8988T (cell line): ENCODE measurements at regions not wholly inside any gene's neighbourhood (a gene's known extent, or its start where the extent isn't known, plus 50 kb on each side); places are given as distances from the start of the nearest gene placed in this dataset.
A peak's percentile ranks its signal among the peaks of the same experiment; 100 is the strongest.
"Not testable (repeated sequence)": the region's sequence is repeated elsewhere in the genome, so short reads cannot be mapped to it uniquely, and the experiment has no call there.

Source experiments
- DNase-seq: peaks from one replicate; pipeline ENCODE4 v3.0.0; 2011

DNA sequence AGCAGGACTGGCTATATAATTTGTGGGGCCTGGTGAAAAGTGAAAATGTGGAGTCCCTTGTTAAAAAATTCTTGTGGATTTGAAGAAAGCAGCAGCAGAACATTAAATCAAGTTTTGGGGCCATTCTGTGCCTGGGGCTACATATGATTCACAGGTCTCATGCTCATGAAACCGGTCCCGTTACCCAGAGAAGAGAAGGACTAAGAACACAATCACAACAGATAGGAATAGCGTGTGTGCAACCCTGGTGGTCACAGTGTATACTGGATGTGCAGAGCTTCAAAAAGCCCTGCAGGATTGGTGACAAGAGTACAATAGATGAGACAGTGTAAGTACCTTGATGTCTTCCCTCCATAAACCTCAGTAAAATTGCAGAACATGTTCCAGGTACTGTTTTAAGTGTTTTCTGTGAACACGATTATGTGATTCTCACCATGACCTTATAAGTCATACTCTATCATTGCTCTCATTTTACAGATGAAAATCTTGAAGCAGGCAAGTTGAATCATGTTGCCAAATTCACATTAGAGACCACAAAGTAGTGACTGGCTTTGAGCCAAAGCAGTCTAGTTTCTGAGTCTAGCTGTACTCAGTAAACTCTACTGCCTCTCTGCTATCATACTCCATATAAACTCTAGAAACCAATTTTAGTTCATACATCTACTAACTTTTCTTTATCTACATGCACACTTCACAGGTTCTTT, 636.5 kb downstream of the TAF11L14 start:
- DNase-seq: no peak

DNA sequence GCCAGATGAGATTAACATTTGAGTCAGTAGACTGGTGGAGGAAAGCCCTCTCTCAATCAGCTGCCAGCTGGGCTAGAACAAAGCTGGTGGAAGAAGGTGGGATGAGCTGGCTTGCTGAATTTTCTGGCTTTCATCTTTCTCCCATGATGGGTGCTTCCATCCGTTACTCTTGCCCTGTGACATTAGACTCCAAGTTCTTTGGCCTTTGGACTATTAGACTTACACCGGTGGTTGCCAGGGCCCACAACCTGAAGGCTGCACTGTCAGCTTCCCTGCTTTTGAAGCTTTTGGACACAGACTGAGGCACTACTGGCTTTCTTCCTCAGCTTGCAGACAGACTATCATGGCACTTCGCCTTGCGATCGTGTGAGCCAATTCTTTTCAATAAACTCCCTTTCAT, 642.7 kb downstream of the TAF11L14 start:
- no peak for DNase-seq

DNA sequence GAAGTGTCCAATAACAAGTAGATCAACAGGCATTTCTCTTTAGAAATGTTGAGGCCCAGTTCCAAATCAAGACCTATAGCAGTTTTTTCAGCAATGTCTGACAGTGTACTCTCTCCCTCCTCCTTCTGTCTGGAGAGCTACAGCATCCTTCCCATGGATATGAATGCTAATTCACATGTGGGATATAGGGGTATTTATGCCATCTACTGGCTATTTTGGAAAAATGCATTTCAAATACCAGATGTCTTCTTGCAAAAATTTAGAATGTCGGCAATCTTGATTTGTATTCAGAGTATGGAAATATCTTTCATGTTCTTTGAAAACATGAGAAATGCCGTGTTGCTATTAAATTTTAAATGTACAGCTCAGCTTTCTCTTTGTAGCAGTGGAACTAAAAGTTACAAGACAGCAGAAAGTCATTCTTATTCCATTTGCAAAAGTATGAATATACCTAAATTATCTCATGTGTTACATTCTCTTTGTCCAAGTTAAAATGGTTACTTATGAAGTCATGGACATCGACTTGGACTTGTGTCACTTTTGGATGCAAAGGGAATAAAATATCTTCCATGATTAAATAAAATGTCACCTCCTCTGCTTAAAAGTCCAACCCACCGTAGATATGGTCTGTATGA, 647.8 kb downstream of the TAF11L14 start:
- DNase-seq: peak; percentile 44

DNA sequence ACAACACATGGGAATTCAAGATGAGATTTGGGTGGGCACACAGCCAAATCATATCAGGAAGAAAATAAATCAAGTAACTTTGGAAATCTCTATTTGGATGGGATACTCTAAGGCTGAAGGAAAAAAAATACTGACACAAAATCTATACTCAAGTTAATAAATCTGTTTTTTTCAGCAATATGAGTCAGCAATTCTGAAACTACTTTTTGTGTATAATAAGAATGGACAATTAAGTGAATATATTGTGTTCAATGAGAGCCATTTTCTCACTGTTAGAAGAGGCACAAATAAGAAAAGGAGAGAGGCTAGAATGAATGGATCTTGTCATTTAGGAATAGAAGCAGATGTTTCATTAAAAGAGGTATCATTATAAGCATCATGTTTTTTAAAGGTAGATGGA, 651.0 kb downstream of the TAF11L14 start:
- no peak for DNase-seq

DNA sequence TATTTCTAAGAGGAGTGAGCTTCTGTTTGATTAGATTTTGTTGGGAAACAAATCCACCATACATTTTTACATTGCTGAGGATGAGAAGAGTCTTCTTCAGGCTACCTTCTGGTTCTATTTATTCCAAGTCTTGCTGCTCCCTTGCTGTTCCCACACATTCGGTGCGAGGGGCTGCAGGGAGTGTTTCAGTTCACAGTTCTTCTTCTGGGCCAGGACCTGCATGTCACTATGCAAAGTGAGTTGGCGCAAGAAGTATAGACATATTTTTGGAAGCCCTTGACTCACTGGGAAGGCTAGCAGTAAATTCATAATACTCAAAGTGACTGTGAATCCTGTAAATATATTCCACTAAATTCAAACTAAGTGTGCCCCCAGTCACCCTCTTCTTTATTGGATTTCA, 657.9 kb downstream of the TAF11L14 start:
- DNase-seq: no peak

DNA sequence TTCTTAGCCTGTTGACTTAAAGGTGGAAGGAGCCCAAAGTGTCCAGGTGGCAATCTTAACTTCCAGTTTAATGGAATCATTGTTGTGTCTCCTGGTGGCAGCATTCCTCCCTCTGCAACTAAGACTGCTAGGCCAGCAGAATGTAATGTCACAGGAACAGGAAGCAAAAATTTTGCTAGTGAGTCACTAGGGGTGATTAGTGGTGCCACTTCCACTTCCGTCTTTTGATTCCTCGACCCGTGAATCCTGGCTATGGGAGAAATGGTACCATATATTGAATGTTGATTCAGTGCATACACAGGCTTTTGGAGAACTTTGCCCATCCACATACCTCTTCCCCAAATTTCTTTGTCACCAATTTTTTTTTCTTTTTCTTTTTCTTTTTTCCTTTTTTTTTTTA, 661.4 kb downstream of the TAF11L14 start:
- DNase-seq: not testable (repeated sequence)

DNA sequence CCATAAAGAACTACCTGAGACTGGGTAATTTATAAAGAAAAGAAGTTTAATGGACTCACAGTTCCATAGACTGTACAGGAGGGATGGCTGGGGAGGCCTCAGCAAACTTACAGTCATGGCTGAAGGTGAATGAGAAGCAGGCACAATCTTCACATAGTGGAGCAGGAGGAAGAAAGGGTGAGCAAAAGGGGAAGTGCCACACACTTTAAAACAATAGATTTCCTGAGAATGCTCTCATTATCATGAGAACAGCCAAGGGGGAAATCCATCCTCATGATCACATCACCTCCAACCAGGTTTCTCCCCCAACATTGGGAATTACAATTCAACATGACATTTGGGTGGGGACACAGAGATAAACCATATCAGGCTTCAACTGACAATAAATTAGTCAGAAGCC, 664.9 kb downstream of the TAF11L14 start:
- no peak for DNase-seq

DNA sequence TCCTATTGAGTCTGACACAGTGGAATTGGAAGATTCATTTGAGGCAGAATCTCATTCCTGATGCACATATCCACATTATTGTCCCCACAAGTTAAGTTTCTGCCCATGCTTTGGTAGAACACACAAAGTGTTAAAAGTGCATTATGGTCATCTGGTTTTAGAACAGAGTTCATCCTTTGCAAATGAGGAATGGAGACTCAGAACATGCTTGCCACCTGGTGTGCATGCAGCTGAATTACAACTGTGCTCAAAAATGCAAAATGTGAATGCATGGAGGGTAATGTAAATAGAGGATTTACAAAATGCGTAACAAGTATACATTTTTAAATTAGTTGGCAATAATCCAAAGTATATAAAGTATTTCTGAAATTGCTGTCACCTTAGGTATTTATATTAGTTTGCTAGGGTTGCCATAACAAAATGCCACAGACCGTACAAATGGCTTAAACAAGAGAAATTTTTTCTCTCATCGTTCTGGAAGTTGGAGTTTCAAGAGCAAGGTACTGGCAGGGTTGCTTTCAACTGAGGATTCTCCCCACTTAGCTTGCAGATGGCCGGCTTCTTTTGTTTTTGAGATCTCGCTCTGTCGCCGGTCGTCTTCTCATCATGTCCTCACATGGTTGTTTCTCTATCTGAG, 671.1 kb downstream of the TAF11L14 start:
- no peak for DNase-seq

DNA sequence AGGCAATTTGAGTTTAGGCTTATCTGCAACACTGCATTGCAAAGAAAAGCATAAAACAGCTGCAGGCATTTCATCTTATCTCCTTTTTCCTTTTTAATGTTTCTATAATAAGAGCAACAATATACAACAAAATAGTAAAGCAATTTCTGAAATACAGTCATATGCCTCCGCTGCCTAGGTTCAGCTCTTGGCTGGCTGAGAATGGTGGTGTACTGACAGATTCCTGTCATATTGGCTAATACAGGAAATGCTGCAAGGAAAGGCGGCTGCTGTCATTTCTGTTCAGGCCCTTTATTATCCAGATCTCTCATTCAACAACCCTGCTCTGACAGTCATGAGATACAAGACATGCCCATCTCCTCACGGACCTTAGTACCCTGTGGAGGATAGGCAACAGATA, 677.0 kb downstream of the TAF11L14 start:
- no peak for DNase-seq

DNA sequence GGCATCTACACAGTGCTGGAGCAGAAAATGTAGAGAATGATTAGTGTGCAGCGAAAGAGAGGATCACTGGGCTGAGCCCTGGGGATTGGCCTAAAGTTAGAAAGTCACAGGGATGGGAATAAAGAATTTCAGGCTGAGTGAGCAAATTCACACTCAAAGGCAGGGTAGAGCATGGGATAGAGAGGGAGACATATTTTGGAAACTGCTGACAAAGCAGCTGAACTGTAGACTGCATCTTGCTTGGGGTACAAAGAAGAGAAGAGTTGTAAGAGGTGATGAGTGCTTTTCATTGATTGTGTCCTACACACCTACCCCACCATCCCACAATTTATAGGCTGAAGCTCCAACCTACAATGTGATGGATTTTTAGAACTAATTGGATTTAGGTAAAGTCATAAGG, 677.8 kb downstream of the TAF11L14 start:
- DNase-seq: no peak

DNA sequence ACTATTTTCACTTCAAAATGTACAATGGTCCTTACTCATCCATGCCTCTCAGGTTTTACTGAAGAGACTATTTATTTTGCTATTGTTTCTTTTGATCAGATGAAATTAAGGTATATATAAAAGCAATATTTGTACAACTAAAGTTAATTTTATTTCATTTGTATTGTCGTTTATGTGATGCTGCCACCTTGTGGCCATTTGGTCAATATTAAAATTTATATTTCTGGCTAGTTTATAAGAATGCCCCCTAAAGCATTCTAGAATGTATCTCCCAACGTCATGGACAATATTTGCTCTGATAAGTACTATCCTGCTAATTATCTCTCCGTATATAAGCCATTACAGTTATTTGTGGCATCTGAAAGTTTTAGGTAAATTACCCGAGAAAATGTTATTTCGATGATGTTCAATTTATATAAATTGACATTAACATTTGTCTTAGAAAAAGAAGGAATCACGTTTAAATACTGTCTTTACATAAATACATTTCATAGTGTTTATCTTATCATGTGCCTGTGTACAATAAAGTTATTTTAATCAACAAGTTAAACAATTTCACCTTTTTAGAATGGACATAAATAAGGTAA, 680.0 kb downstream of the TAF11L14 start:
- DNase-seq: no peak

DNA sequence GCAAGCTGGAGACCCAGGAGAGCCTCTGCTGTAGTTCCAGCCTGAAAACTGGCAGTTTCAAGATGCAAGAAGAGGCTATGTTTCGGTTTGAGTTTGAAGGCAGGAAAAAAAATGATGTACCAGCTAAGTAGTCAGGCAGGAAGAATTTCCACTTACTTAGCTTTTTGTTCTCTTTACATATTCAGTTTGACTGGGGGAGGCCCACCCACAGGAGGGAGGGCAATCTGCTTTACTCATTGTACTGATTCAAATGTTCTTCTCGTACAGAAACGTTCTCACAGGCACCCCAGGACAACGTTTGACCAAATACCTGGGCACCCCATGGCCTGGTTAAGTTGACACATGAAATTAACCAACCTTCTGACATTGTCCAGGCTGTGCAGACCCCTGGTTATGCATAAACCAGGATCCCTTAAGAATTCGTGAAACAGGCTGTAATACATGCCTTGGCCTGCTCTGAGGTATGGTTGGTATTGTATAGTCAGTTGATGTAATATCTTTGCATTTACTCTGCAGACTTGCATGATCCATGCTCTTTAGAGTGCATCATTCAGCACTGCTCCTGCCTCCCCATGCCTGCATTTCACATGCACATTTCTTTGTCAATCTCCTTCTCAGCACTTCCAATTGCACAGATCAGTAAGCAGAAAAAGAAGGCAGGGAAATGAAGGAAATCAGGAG, 687.1 kb downstream of the TAF11L14 start:
- DNase-seq: no peak

DNA sequence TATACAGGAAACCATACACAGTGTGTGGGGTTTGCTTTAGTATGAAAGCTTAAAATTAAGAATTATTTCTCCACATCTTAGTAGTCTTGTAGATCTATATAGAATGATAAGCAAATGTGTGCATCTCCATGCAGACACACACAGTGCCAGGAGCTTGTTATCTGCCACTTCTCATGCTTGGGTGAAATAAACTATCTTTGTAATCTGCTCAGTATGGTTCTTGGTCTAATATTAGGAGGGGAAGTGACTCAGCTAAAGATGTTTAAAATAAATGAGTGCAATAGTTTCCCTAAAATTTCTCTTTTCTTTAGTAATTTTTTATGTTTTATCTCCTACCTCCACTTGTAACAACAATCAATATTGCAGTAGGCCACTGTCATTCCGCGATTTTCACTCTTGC, 689.6 kb downstream of the TAF11L14 start:
- no peak for DNase-seq

DNA sequence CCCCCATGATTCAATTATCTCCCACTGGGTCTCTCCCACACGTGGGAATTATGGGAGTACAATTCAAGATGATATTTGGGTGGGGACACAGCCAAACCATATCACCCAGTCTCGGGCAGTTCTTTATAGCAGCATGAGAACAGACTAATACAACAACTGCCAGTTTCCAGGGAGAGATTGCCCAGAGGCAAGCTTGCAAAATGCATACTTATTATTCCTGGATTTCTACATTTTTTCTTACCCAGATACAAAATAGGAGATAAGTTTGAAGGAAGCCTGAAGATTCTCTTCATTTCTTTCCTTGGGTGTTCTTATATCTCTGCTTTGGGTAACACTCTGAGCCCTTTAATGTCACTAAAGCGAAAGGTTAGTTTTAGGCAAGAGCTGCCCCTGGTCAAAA, 691.2 kb downstream of the TAF11L14 start:
- DNase-seq: no peak

DNA sequence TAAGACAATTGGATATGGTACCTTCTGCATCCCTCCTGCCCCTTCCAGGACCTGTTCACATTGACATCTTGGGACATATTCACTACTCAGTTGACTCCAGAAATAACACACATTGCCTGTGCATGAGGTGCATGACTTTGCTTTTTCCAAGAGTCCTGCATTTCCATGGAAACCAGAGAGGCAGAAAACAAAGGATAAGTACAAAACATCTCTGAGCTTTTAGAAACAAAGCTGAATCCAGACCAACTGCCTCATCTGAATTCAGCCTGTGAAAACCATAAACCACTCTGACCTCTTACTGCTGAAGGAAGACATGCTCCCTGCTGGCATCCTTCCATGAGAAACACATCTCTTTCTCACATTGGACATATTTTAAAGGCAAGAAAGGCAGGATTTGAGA, 695.1 kb downstream of the TAF11L14 start:
- DNase-seq: no peak

DNA sequence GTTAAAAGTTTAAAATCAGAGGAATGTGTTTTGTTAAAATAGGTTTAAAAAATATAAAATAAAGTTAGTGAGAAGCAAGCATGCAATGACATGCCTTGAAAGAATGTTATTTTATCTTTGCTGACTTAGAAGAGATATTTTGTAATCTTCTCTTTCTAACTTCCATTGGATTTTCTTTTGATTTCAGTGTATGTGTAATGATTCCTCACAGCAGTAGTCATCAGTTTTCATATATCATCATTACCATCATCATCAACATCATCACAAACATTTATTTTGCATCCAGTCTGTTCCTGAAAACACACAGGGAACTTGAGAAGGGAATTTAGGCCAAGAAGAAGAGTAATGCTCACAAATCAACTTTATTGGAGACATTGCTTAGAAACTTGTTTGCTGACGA, 699.6 kb downstream of the TAF11L14 start:
- no peak for DNase-seq

DNA sequence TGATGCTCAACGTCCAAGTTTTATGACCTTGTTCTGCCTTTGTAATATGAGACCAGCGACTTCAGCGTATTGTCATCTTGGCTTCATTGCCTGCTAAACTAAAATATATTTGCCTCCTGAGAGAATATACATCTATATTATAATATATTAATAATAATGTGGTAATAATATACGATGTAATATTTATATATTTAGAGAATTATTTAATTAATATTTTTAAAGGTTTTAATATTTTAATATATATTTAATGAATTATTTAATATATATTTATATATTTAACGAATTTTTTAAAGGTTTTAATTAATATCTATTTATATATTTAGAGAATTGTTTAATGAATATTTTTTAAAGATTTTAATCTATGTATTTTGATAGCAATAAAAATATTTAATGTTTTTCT, 700.7 kb downstream of the TAF11L14 start:
- no peak for DNase-seq

DNA sequence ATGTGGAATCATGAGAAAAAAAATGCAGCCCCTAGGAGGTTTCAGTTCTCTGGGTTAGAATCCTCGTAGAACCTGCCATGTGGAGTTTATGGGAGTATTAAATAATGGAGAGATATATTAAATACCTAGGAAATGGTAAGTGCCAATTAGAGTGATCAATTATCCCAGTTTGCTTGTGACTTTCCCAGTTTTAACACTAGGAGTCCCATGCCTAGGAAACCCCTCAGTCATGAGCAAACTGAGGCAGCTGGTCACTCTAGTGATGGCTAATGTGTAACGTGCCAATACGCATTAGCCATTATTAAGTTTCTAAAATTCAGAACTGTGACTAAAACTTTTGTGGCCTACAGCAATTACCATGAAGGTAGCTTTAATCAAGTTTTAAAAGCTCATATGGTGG, 720.6 kb downstream of the TAF11L14 start:
- DNase-seq: no peak

DNA sequence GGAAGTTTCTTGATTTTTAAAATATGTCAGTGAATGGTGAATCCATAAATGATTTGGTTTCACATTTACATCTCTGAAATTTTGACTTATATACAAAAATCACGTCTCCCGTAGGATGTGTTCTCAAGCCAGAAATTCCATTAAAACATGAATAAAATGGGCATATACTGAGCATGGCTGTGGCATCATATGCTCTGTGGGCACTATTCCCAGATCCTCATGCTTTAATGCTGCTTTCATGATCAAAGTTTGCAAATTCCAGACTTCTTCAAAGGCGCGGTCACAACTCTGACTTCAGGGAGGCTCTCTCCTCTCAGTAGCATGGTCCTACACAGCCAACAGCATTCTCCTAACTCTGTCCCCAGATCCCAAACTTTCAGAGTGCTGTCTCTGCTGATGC, 723.2 kb downstream of the TAF11L14 start:
- DNase-seq: no peak

DNA sequence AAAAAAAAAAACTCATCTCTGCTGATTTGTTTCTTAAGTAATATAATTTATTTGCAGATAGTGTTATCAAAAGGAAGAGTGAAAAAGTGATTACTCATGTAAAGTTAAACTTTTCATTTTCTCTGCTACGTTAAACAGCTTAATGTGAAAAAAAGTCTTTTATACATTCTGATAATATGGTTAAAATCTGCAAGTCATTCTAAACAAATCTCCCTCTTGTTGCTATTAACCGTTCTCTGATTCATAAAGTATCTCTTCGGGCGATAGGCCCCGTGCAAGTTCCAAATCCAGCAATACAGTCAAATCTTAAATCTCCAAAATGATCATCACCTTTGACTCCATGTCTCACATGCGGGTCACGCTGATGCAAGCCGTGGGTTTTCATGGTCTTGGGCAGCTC, 732.0 kb downstream of the TAF11L14 start:
- no peak for DNase-seq

DNA sequence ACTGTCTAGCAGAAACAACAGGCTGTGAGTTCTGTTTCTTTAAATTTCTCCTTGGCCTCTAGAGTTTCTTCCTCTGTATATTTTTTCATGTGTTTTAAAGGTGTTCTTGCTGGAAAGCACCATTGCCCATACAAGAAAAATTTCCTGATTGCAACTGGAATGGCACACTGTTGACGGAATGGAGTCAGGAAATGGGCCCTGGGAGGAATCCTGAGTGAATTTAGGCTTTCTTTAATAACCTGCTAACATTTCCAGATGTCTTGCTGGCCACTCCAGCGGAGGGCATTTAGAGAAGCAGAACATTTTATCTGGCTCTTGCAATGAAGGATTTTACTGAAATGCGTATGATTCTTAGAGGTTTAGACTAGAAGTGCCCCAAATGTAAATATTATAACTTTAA, 736.3 kb downstream of the TAF11L14 start:
- DNase-seq: no peak

DNA sequence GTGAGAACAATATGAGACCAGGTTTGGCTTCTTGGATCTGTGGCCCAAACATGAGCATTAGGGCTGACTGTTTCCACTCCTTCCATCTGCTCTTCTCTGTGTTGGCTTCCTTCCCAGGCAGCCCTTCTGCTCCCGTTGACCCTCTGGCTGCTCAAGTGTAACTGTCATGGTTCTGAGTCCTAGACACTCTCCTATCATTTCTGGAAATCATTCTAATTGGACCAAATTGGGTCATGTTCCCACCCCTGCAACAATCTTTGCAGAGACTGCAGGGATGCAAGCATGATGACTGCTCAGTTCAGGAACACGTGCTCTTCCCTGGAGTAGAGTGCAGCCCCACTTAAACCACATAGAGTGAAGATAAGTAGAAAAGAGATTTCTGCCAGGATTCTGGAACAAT, 741.4 kb downstream of the TAF11L14 start:
- DNase-seq: no peak

DNA sequence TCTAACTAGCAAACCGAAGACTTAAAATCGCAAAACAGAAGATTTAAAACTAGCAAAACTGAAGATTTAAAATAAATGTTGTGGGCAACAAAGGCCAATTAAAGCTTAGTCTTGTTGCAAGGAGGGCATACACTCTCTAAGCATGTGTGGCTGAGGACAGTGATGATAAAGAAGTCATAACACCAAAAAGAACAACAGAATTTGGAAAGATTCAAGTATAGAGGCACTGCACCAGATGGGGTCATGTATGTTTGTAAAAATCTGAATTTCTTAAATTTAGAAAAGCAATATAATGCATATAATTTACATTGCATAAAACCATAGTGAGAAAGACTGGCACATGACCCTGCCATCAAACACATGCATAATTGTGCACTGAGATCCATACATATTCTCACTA, 743.8 kb downstream of the TAF11L14 start:
- DNase-seq: no peak

DNA sequence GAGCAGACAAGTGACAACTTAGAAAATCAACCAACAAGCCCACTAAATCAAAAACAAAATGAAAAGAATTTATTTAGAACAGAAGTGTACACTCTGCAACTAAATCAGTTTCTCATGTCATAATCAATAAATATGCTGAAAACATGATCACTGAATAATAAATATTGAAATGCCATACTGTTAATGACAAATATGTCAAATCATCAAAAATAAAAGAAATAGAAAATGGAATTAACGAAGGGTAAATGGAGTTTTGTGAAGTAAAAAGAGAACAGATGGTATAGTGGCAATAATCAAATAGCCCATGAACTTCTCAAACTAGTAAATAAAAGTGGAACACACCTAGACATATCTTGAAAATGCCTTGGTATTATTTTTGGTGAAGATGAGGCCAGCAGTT, 744.9 kb downstream of the TAF11L14 start:
- no peak for DNase-seq
